Left colon (tissue), 2 donors: ENCODE measurements at regions not wholly inside any gene's neighbourhood (a gene's known extent, or its start where the extent isn't known, plus 50 kb on each side); places are given as distances from the start of the nearest gene placed in this dataset.

Experiments
- ATAC-seq: fragments of 200-7000 bp; cut with Tn5 transposase; one replicate; pipeline ENCODE4 v1.9.1; 2020; ENCODE audit warnings: mild to moderate bottlenecking, moderate library complexity
- DNase-seq, 2 donors: peaks; one replicate each; pipeline ENCODE4 v3.0.0-alpha.2; 2020
- intact Hi-C, 2 donors: fragments of 100-400 bp; cut with DNase I in 1 of 2; cut with micrococcal nuclease in 1 of 2; formaldehyde crosslinking; loops; one replicate each; pipeline versions ENCODE4 v1.11.2 to v1.14.0; 2022; cut with DNase I, micrococcal nuclease
- donor health status: DM: no; HTN: no; CAD: no.
- donor health status: DM: yes; HTN: yes; CAD: no.

DNA sequence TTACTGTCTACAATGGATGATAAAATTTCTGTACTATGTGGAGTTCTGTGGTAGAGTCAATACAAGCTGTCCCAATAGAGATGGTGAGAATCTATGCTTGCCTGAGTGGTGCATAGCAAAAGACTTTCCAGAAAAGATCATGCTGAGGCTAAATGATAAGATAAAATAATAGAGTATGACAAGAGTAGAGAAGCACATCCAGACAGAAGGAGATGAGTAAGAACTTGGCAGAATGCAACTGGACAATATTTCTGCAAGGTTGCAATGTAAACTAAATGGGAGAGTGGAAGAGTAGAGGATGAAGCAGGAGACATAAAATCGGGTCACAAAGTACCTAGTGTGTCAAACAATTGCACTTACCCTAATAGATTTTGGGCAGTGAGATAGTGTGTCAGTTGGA lies 347.6 kb downstream of the MDFIC start:
- no peak for ATAC-seq
- intact Hi-C loops = no loop called here
- DNase-seq = no peak

DNA sequence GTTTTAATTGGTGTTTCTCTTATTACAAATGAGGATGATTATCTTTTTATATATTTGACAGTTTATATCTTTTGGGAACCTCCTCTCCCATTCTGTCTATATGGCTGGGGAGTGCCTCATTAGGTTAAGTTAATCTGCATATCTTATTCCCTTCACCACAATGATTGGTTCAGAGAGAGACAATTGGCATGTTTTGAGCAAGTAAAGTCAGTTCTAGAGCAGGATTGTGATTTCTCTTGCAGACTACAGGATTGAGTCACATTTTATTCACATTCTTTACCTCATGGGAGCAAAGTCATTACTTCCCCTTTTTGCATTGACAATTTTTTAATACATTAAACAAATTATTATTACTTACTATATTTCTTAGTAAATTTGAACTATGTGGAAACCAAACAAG lies 345.6 kb downstream of the MDFIC start:
- DNase-seq (no peak), ATAC-seq (no peak)
- intact Hi-C loops = no loop called here

DNA sequence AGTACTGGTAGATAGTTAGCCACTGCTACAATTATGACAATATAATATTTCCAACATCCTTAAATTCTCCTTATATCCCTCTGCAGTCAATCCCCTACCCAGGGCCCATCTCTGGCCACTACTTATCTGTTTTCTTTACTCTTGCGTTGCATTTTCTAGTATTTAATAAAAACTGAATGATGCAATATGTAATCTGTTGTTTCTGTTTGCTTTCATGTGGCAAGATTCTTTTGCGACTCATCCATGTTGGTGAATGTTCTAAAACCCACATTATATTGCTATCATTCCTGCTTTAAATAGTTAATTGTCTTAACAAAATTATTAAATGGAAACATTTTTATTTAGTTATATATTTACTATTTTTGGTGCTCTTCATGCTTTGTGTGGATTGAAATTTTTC lies 338.5 kb downstream of the MDFIC start:
- DNase-seq (no peak), ATAC-seq (no peak)
- intact Hi-C loops = no loop called here

- DNase-seq = no peak
- no peak for ATAC-seq
- intact Hi-C loops = no loop called here
Measured at GRCh38 chr7:115252461-115252860, 330.6 kb downstream of the MDFIC start.

GRCh38 chr7:115249080-115249479 lies 327.2 kb downstream of the MDFIC start:
- no peak for ATAC-seq

DNA sequence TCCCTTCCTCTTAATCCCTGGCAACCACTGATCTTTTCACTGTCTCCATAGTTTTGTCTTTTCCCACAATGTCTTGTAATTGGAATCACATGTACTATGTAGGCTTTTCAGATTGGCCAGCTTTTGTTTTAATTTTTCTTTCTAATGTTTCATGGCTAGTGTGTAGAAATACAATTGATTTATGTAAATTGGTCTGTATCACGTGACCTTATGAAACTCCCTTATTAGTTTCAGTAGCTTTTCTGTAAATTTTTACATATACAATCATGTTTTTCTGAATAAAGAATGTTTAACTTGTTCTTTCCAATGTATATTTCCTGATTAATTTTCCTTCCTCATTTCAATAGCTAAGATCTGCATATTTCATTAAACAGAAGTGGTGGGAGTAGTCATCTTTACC lies 319.3 kb downstream of the MDFIC start:
- ATAC-seq = no peak
- no peak for DNase-seq
- intact Hi-C loops = no loop called here

More at GRCh38 chr7:115249080-115249479, 327.2 kb downstream of the MDFIC start:
- DNase-seq = no peak
- intact Hi-C loops = no loop called here

GRCh38 chr7:115240242-115240641 lies 318.3 kb downstream of the MDFIC start:
- ATAC-seq = no peak
- intact Hi-C loops = no loop called here
- DNase-seq = no peak

DNA sequence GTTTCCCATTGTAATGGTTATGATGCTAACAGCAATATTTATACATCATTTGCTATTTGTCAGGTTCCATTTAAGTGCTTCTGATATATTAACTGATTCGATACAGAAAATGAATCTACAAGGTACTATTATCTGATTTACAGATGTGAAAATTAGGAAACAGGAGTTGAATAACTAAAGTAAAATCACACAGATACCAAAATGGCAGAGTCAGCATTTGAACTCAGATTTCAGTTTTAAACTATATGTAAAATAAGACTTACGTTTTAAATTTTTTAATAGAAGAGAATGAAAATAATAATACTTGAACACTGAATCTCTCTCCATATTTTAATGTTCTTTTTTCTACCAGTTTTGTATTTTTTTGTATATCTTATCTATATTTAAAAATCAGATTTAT lies 313.2 kb downstream of the MDFIC start:
- no peak for ATAC-seq
- intact Hi-C loops = no loop called here
- DNase-seq = no peak

DNA sequence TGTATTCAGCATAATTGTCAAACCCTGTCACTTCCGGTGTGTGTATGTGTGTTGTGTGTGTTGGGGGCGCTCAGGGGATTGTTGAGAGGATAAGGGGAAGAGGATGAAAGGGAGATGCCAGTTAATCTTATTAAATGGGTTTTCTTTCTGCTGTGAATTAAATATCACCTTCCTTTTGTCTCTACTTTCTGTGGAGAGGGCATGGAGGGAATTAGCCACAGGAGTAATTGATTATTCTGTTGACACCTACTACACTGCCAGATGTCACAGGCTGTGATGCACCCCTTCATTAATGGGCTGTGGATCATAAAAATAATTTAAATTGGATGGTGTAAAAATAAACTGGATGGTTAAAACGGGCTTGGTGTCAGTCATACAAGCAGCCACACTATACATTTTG lies 311.9 kb downstream of the MDFIC start:
- intact Hi-C loops = no loop called here
- ATAC-seq (no peak), DNase-seq (no peak)

- intact Hi-C loops = no loop called here
- ATAC-seq (no peak), DNase-seq (no peak)
Measured at GRCh38 chr7:115232041-115232440, 310.1 kb downstream of the MDFIC start.

GRCh38 chr7:115230882-115231571 lies 309.1 kb downstream of the MDFIC start:
- intact Hi-C loops = no loop called here
- DNase-seq (no peak), ATAC-seq (peak; percentile 53)

GRCh38 chr7:115229401-115230105 lies 307.7 kb downstream of the MDFIC start:
- DNase-seq = no peak
- ATAC-seq = no peak
- intact Hi-C loops = no loop called here

GRCh38 chr7:115227473-115228235 lies 305.8 kb downstream of the MDFIC start:
- no peak for ATAC-seq
- no peak for DNase-seq
- intact Hi-C loops = no loop called here

GRCh38 chr7:115226410-115226809 lies 304.5 kb downstream of the MDFIC start:
- ATAC-seq = no peak
- intact Hi-C loops = no loop called here
- no peak for DNase-seq

GRCh38 chr7:115224922-115225321 lies 303.0 kb downstream of the MDFIC start:
- no peak for ATAC-seq
- intact Hi-C loops = no loop called here
- DNase-seq = no peak

- DNase-seq = no peak
- intact Hi-C loops = no loop called here
- ATAC-seq = no peak
Measured at GRCh38 chr7:115223959-115224358, 302.1 kb downstream of the MDFIC start.

DNA sequence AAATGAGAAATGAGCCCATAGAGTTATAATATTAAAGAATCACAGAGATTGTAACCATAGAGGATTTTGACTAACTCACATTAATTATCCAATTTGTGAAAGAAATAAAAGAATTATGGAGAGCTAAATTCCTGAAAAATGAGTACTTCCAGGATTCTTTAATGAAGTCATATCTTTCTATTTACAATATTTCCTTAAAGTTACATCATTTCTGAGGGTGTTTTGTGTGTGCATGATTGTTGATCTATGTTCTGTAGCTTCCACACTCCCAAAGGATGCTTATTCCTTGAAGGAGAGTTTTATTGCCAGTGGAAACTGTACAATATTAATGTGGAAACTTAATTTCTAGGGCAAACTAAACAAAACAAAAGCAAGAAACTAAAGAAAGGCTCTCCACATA lies 299.6 kb downstream of the MDFIC start:
- no peak for ATAC-seq
- intact Hi-C loops = no loop called here
- no peak for DNase-seq

GRCh38 chr7:115218076-115218475 lies 296.2 kb downstream of the MDFIC start:
- DNase-seq (no peak), ATAC-seq (no peak)
- intact Hi-C loops = no loop called here

GRCh38 chr7:115217373-115217772 lies 295.5 kb downstream of the MDFIC start:
- ATAC-seq (no peak), DNase-seq (no peak)
- intact Hi-C loops = no loop called here

DNA sequence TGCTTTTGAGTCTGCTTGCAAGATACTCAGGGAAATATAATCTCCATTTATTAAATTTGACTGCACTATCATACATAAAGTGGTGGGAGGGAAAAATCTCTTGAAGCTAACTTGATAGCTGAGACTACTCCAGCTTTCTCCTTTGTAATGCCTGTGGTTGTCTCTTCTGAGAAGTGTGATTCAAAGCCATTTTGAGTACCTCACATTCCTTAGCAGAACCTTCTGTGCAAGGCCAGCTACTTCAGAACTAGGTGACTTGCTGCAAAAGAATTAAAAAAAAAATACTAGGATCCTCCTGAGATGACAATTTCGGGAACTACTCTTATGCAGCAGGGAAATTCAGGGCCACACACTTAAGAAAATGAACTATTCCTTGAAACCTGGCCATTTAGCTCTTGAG lies 294.8 kb downstream of the MDFIC start:
- ATAC-seq (no peak), DNase-seq (no peak)
- intact Hi-C loops = no loop called here
